ENCODE measurements at regions not wholly inside any gene's neighbourhood (a gene's known extent, or its start where the extent isn't known, plus 50 kb on each side); places are given as distances from the start of the nearest gene placed in this dataset.

DNA sequence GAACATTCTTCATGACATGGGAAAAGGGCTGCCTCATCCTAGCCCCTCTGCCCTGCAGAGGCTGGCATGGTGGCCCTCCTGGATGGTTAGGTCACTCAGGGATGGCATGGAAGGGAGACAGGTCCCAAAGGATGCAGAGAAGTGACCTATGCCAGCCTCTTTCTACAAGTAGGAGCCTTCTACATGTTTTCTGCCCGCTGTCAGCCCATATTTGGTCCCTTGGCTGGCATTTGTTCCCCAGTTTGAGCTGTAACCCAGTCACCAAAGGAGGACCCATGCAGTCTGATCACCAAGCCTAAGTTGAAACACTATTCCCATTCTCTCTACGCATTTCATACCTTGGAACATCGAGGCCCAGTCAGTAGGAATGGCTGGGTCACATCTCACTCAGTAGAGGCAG lies 95.4 kb downstream of the PJA1 start:
- no peak for TF ChIP-seq CTCF (IDR thresholded peaks at IDR 0.05; ENCODE audit: insufficient read depth, missing control alignments)
- no peak for FAIRE-seq
- no peak for DNase-seq (ENCODE audit: insufficient read length, low spot score)

DNA sequence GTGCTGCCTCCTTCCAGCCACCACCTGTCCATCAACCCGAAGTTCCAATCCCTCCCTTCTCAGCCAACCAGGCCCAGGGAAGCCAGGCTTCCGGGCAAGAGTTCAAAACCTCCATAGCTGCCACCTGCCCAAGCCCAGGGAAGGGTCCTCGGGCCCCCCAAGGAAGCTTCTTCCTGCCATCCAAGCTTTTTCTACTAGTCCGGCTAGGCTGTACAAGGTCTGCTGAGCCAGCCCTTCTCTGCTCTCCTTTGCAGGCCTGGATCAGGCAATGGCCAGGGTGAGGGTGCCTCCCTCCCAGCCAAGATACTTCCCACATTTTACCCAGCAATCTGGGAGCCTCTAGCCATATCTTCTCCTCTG lies 96.2 kb downstream of the PJA1 start:
- no peak for FAIRE-seq

GRCh38 chrX:69068301-69069085 lies 96.8 kb downstream of the PJA1 start:
- TF ChIP-seq CTCF (IDR thresholded peaks at IDR 0.05; ENCODE audit: insufficient read depth, missing control alignments): no peak
- DNase-seq (ENCODE audit: insufficient read length, low spot score) (no peak), FAIRE-seq (no peak)

More for the DNA sequence above, 96.2 kb downstream of the PJA1 start:
- DNase-seq (ENCODE audit: insufficient read length, low spot score): no peak
- TF ChIP-seq CTCF (IDR thresholded peaks at IDR 0.05; ENCODE audit: insufficient read depth, missing control alignments): no peak

DNA sequence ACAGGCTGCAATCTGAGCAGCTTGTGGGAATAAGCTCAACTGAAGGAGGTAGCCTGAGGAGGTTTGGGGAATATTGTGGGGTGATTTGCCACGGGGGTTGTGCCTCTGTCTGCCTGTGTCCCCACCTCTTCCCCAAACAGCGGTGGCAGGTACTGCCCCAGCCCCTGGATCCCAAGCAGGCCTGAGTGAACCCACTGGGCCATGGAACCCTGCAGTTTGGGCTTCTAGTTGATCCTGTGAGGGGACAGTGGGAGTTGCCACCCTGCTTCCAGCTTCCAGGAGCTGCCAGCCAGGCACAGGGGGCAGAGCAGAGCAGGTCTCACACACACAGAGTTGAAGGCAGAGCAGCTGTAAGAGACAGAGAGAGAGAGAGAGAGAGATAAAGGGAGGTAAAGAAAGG lies 97.4 kb downstream of the PJA1 start:
- FAIRE-seq (no peak), DNase-seq (ENCODE audit: insufficient read length, low spot score) (no peak)
- no peak for TF ChIP-seq CTCF (IDR thresholded peaks at IDR 0.05; ENCODE audit: insufficient read depth, missing control alignments)

GRCh38 chrX:69066966-69067525 lies 98.2 kb downstream of the PJA1 start:
- TF ChIP-seq CTCF (IDR thresholded peaks at IDR 0.05; ENCODE audit: insufficient read depth, missing control alignments): no peak
- DNase-seq (ENCODE audit: insufficient read length, low spot score) (no peak), FAIRE-seq (no peak)

DNA sequence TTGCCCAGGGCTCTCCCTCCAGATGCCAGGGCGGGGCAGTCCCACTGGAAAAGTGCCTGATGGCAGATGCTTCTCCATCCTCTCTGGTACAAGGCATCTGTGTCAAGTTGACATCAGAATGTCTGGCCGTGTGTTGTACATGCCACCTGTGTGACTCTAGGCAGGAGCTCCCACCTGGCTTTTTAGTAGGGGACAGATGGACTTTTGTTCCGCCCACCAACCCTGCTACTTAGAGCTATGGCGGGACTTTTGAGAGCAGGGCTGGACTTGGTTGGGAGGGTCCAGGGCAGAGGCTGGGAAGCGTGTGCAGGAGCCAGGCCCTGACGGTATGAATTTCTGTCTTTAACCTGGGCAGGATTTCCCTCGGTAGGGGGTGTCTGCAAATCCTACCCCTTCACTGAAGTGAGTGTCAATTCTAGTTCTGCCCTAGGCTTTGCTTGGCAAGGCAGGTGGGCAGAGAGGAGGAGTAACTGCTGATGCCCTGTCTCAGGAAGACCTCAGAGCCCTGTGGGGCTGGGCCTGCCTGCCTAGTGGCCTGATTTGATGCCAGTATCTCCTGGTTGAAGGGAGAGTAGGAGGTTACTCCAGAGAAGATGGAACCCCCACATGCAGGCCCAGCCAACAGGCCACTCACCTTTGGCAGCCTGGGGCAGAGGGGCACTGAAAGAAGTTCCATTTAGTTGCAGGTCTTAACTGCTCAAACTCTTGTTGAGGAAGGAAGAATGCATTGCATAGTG lies 99.1 kb downstream of the PJA1 start:
- no peak for FAIRE-seq
- no peak for TF ChIP-seq CTCF (IDR thresholded peaks at IDR 0.05; ENCODE audit: insufficient read depth, missing control alignments)
- DNase-seq (ENCODE audit: insufficient read length, low spot score): no peak

- FAIRE-seq: no peak
- no peak for TF ChIP-seq CTCF (IDR thresholded peaks at IDR 0.05; ENCODE audit: insufficient read depth, missing control alignments)
- DNase-seq (ENCODE audit: insufficient read length, low spot score): no peak
Measured at GRCh38 chrX:69065451-69065850, 99.8 kb downstream of the PJA1 start.
